DOHH2 (cell line): ENCODE measurements at regions not wholly inside any gene's neighbourhood (a gene's known extent, or its start where the extent isn't known, plus 50 kb on each side); places are given as distances from the start of the nearest gene placed in this dataset.

Experiments used
- H3F3A ChIP-seq: fragments of 200-600 bp; sonication (generic), shearing (Covaris generic); 2 replicates; pipeline ENCODE4 v1.6.0; 2016; ENCODE audit warnings: antibody characterized with exemption, mild to moderate bottlenecking; ENCODE audit not compliant: control insufficient read depth, insufficient read depth
- H3K27ac ChIP-seq: fragments of 200-600 bp; sonication (generic); 2 replicates; pipeline ENCODE4 v1.5.1; 2014; ENCODE audit warnings: low read depth, mild to moderate bottlenecking, low read length, moderate library complexity
- H3K27me3 ChIP-seq: fragments of 200-600 bp; sonication (generic); 2 replicates; pipeline ENCODE4 v1.6.1; 2014; ENCODE audit warnings: mild to moderate bottlenecking, low read length, mixed read lengths; ENCODE audit not compliant: control insufficient read depth
- H3K36me3 ChIP-seq: fragments of 200-600 bp; sonication (generic); 2 replicates; pipeline ENCODE4 v1.6.1; 2014; ENCODE audit warnings: mild to moderate bottlenecking, low read length, moderate library complexity, mixed read lengths; ENCODE audit not compliant: control insufficient read depth
- H3K4me1 ChIP-seq: fragments of 200-600 bp; sonication (generic); 2 replicates; pipeline ENCODE4 v1.6.1; 2014; ENCODE audit warnings: mild to moderate bottlenecking, low read length, mixed read lengths; ENCODE audit not compliant: control insufficient read depth
- H3K4me2 ChIP-seq: fragments of 200-600 bp; sonication (generic); 2 replicates; pipeline ENCODE4 v1.6.0; 2014; ENCODE audit warnings: mild to moderate bottlenecking, low read length, moderate library complexity
- H3K4me3 ChIP-seq: fragments of 200-600 bp; sonication (generic); 2 replicates; pipeline ENCODE4 v1.5.1; 2014; ENCODE audit warnings: mild to moderate bottlenecking, low read length, mixed read lengths
- H3K79me2 ChIP-seq: fragments of 200-600 bp; sonication (generic); 2 replicates; pipeline ENCODE4 v1.6.1; 2014; ENCODE audit warnings: mild to moderate bottlenecking, low read length, mixed read lengths; ENCODE audit not compliant: control insufficient read depth
- H3K9me2 ChIP-seq: fragments of 200-600 bp; sonication (generic); replicated peaks from 2 replicates; pipeline ENCODE4 v1.6.1; 2014; ENCODE audit warnings: mild to moderate bottlenecking, low read length, mixed read lengths; ENCODE audit not compliant: control insufficient read depth
- H3K9me3 ChIP-seq: fragments of 200-600 bp; sonication (generic); 2 replicates; pipeline ENCODE4 v1.6.1; 2014; ENCODE audit warnings: antibody characterized with exemption, low read length, mixed read lengths; ENCODE audit not compliant: control insufficient read depth, insufficient read depth
- H4K20me1 ChIP-seq: fragments of 200-600 bp; sonication (generic); 2 replicates; pipeline ENCODE4 v1.6.0; 2014; ENCODE audit warnings: low read depth, mild to moderate bottlenecking, antibody characterized with exemption, low read length, moderate library complexity; ENCODE audit not compliant: control insufficient read depth, insufficient read depth
- EZH2phosphoT487 ChIP-seq: fragments of 200-600 bp; sonication (generic); IDR thresholded peaks from 2 replicates; pipeline ENCODE4 v1.6.1; 2017; ENCODE audit warnings: borderline replicate concordance, mild to moderate bottlenecking, antibody characterized with exemption, low read length, moderate library complexity, mixed read lengths
- TF ChIP-seq, protein P1 (sequence below): fragments of 200-600 bp; sonication (generic); IDR thresholded peaks from one replicate; pipeline ENCODE4 v1.5.1; 2014; ENCODE audit warnings: antibody characterized with exemption, mild to moderate bottlenecking, low read depth, low read length; ENCODE audit not compliant: poor library complexity, severe bottlenecking

DNA sequence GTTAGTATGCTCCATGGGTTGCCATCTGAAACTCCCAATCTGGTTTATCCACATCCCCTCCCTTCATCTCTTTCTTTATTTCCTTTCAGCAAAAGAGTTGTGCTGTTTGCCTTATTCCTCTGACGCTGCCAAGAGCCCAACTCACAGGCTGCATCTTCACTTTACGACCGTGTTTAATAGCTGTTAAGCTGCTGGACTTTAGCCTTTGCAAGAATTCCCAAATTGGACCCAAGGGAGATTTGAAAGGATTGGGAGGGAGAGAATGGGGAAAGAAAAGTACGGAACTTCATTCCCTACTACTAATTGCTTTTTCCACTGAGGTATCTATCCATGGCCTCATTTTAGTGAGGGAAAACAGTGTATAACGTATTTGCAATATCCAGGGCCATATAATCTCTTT lies 263.4 kb upstream of the MEIS1 start:
- no peak overlapping the region for H3K4me3 ChIP-seq

DNA sequence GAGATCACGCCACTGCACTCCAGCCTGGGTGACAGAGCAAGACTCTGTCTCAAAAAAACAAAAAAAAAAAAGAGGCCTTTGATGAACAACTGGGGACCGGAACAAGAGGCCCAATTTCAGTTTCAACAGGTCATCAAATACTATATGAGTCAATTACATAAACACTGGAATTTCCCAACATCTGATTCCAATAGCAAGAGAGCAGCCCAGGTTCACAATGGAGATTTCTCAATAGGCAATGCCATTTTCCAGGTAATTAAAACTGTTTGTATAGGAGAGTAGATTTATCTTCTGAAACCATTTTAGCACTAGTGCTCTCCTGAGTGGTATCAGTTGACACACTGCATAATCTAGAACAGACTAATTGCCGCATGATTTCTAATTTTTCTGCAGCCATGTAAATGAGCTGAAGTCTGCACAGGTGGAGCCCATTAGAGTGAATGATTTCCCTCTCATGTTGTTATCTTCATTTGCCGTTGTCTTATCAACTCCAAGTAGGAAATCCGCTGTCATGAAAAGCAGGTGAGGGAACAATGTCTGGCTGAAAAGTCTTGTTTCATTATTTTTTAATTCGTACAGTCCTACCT lies 264.1 kb upstream of the MEIS1 start:
- H3K9me3 ChIP-seq, result no peaks in the 10 kb centered on the region
- no peak overlapping the region for H3K27ac ChIP-seq
- no peaks in the 10 kb centered on the region for H3K36me3 ChIP-seq
- no peaks in the 10 kb centered on the region for H3K9me2 ChIP-seq
- no peak overlapping the region for H3K4me3 ChIP-seq
- no peaks in the 10 kb centered on the region for H3K27me3 ChIP-seq
- TF ChIP-seq, protein P1, sequence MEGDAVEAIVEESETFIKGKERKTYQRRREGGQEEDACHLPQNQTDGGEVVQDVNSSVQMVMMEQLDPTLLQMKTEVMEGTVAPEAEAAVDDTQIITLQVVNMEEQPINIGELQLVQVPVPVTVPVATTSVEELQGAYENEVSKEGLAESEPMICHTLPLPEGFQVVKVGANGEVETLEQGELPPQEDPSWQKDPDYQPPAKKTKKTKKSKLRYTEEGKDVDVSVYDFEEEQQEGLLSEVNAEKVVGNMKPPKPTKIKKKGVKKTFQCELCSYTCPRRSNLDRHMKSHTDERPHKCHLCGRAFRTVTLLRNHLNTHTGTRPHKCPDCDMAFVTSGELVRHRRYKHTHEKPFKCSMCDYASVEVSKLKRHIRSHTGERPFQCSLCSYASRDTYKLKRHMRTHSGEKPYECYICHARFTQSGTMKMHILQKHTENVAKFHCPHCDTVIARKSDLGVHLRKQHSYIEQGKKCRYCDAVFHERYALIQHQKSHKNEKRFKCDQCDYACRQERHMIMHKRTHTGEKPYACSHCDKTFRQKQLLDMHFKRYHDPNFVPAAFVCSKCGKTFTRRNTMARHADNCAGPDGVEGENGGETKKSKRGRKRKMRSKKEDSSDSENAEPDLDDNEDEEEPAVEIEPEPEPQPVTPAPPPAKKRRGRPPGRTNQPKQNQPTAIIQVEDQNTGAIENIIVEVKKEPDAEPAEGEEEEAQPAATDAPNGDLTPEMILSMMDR, result no peak
- no peak for TF ChIP-seq EZH2phosphoT487
- no peaks in the 10 kb centered on the region for H3K4me1 ChIP-seq
- no peaks in the 10 kb centered on the region for H3K79me2 ChIP-seq
- no peaks in the 10 kb centered on the region for H4K20me1 ChIP-seq
- H3K4me2 ChIP-seq, result no peak overlapping the region
- no peaks in the 10 kb centered on the region for H3F3A ChIP-seq

More for the DNA sequence above, 263.4 kb upstream of the MEIS1 start:
- Histone ChIP-seq H3K4me2 (no peak overlapping the region), H3F3A (no peaks in the 10 kb centered on the region), H3K27ac (no peak overlapping the region), H3K9me2 (no peaks in the 10 kb centered on the region), H3K36me3 (no peaks in the 10 kb centered on the region), H4K20me1 (no peaks in the 10 kb centered on the region), H3K27me3 (no peaks in the 10 kb centered on the region), H3K79me2 (no peaks in the 10 kb centered on the region), H3K4me1 (no peaks in the 10 kb centered on the region), H3K9me3 (0 out of 2 replicates have a peak, but pooled peaks cover 1% of the 10 kb centered on the region)
- TF ChIP-seq, protein P1, result no peak
- TF ChIP-seq EZH2phosphoT487, result no peak

DNA sequence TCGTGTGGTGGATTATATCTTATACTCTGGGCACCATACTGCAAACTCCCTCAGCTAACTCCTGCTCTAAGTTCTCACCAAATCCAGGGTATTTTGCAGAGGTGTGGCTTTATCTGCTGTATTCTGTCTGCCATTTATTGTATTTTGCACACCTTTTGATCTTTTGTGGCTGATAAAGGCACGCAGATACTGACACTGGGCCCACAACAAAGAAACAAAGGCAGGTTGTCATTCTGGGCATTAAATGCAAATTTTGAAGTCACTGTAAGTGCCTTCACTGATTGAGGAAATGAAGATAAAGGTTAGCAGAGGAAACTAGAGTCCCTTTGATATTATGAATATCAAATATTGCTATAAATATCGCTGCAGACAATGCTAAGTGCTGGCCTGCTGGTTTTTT lies 265.8 kb upstream of the MEIS1 start:
- Histone ChIP-seq H4K20me1 (no peaks in the 10 kb centered on the region), H3K4me3 (no peak overlapping the region), H3K9me2 (no peaks in the 10 kb centered on the region), H3F3A (no peaks in the 10 kb centered on the region), H3K9me3 (no peaks in the 10 kb centered on the region), H3K36me3 (no peaks in the 10 kb centered on the region), H3K4me1 (no peaks in the 10 kb centered on the region), H3K27ac (no peak overlapping the region), H3K27me3 (no peaks in the 10 kb centered on the region), H3K79me2 (no peaks in the 10 kb centered on the region), H3K4me2 (no peak overlapping the region)
- no peak for TF ChIP-seq EZH2phosphoT487
- TF ChIP-seq, protein P1, result no peak
